ENCODE measurements at regions not wholly inside any gene's neighbourhood (a gene's known extent, or its start where the extent isn't known, plus 50 kb on each side); places are given as distances from the start of the nearest gene placed in this dataset.

GRCh38 chr3:72432246-72432645 lies 416.0 kb downstream of the SHQ1 start:
- Histone ChIP-seq H3K27ac (ENCODE audit: low read length) (no peak overlapping the region), H3K9me3 (replicated peaks; ENCODE audit: control insufficient read depth, low read depth, low read length) (no peaks in the 10 kb centered on the region), H3K4me1 (ENCODE audit: control insufficient read depth, insufficient read depth, low read length) (no peaks in the 10 kb centered on the region), H3K4me3 (ENCODE audit: low read length) (no peak overlapping the region), H3K27me3 (ENCODE audit: control insufficient read depth, insufficient read depth, low read length) (no peaks in the 10 kb centered on the region), H3K36me3 (ENCODE audit: control insufficient read depth, insufficient read depth, low read length) (no peaks in the 10 kb centered on the region)
- WGBS (ENCODE audit: insufficient coverage): no CpG with 5 or more reads among the region's 7 CpGs
- DNase-seq: no peak

GRCh38 chr3:72429589-72430353 lies 418.5 kb downstream of the SHQ1 start:
- Histone ChIP-seq H3K9me3 (replicated peaks; ENCODE audit: control insufficient read depth, low read depth, low read length) (no peaks in the 10 kb centered on the region), H3K4me3 (ENCODE audit: low read length) (no peak overlapping the region), H3K4me1 (ENCODE audit: control insufficient read depth, insufficient read depth, low read length) (no peaks in the 10 kb centered on the region), H3K36me3 (ENCODE audit: control insufficient read depth, insufficient read depth, low read length) (no peaks in the 10 kb centered on the region), H3K27ac (ENCODE audit: low read length) (no peak overlapping the region), H3K27me3 (ENCODE audit: control insufficient read depth, insufficient read depth, low read length) (no peaks in the 10 kb centered on the region)
- DNase-seq: no peak
- 62% methylated on average over 3 of the region's 4 CpGs for WGBS (ENCODE audit: insufficient coverage)

- no peaks in the 10 kb centered on the region for H3K27me3 ChIP-seq (ENCODE audit: control insufficient read depth, insufficient read depth, low read length)
- no peak overlapping the region for H3K27ac ChIP-seq (ENCODE audit: low read length)
- H3K9me3 ChIP-seq (replicated peaks; ENCODE audit: control insufficient read depth, low read depth, low read length): no peaks in the 10 kb centered on the region
- H3K36me3 ChIP-seq (ENCODE audit: control insufficient read depth, insufficient read depth, low read length): no peaks in the 10 kb centered on the region
- no peak overlapping the region for H3K4me3 ChIP-seq (ENCODE audit: low read length)
- no peak for DNase-seq
- H3K4me1 ChIP-seq (ENCODE audit: control insufficient read depth, insufficient read depth, low read length): no peaks in the 10 kb centered on the region
- 57% methylated on average over 1 of the region's 4 CpGs for WGBS (ENCODE audit: insufficient coverage)
Measured at GRCh38 chr3:72428803-72429202, 419.4 kb downstream of the SHQ1 start.

DNA sequence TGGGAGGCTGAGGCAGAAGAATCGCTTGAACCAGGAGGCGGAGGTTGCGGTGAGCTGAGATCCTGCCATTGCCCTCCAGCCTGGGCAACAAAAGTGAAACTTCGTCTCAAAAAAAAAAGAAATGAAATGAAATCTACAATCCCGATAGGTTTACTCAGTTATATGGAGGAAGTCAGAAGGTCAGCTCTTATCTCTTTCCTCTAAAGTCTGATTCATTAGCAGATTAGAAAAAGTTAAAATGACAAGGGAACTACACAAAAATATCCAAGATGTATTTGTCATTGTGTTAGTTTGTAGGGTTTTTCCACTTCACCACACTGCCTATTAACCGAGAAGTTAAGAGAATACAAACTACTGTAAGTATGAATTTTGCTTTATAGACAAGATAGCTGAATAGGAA lies 420.6 kb downstream of the SHQ1 start:
- Histone ChIP-seq H3K36me3 (ENCODE audit: control insufficient read depth, insufficient read depth, low read length) (no peaks in the 10 kb centered on the region), H3K27ac (ENCODE audit: low read length) (no peak overlapping the region), H3K27me3 (ENCODE audit: control insufficient read depth, insufficient read depth, low read length) (no peaks in the 10 kb centered on the region), H3K4me3 (ENCODE audit: low read length) (no peak overlapping the region), H3K4me1 (ENCODE audit: control insufficient read depth, insufficient read depth, low read length) (no peaks in the 10 kb centered on the region), H3K9me3 (replicated peaks; ENCODE audit: control insufficient read depth, low read depth, low read length) (peaks cover under 1% of the 10 kb centered on the region)
- DNase-seq: no peak
- WGBS (ENCODE audit: insufficient coverage): 94% methylated on average over 3 of the region's 6 CpGs

DNA sequence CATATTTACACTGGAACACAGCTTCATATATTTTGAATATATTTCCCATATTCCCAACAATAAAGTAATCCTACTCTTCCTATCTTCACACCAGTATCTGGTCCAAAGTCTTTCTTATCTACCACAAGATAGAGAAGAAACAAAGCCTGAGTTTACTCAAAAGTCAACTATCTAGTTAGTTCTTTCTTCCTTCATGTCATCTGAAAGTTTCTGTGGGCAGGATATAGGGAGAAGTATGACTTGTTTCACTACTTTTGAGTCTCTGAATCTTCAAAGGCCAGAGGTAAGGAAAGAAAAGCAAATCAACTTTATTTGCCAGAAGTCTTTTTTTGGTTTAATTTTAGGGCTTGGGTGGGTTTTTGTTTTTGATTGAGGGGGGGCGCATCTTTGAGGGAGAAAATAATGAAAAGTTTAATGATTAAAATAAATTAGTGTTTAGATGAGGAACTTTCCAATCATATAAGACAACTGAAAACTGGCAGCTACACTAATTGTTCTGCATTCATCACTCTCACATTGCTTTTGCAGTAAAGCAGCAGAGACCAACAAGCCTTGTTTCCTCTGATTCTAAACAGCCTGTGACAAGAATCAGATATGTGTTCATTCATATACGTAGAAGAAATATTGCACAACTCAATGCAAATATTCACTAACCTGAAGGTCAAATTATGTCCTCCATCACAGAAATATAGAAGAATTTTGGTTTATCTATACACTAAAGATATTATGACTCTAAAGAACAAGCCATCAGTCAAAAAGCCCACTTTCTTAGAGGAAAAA lies 421.4 kb downstream of the SHQ1 start:
- no peak for DNase-seq
- no peaks in the 10 kb centered on the region for H3K27me3 ChIP-seq (ENCODE audit: control insufficient read depth, insufficient read depth, low read length)
- no peaks in the 10 kb centered on the region for H3K4me1 ChIP-seq (ENCODE audit: control insufficient read depth, insufficient read depth, low read length)
- no peak overlapping the region for H3K4me3 ChIP-seq (ENCODE audit: low read length)
- no CpG with 5 or more reads among the region's 2 CpGs for WGBS (ENCODE audit: insufficient coverage)
- H3K36me3 ChIP-seq (ENCODE audit: control insufficient read depth, insufficient read depth, low read length): no peaks in the 10 kb centered on the region
- peaks cover 7% of the 10 kb centered on the region for H3K9me3 ChIP-seq (replicated peaks; ENCODE audit: control insufficient read depth, low read depth, low read length)
- H3K27ac ChIP-seq (ENCODE audit: low read length): no peak overlapping the region

GRCh38 chr3:72423643-72424042 lies 424.6 kb downstream of the SHQ1 start:
- WGBS (ENCODE audit: insufficient coverage): no CpG with 5 or more reads among the region's 3 CpGs
- Histone ChIP-seq H3K4me1 (ENCODE audit: control insufficient read depth, insufficient read depth, low read length) (no peaks in the 10 kb centered on the region), H3K27me3 (ENCODE audit: control insufficient read depth, insufficient read depth, low read length) (no peaks in the 10 kb centered on the region), H3K4me3 (ENCODE audit: low read length) (no peak overlapping the region), H3K9me3 (replicated peaks; ENCODE audit: control insufficient read depth, low read depth, low read length) (peaks cover 17% of the 10 kb centered on the region), H3K27ac (ENCODE audit: low read length) (no peak overlapping the region), H3K36me3 (ENCODE audit: control insufficient read depth, insufficient read depth, low read length) (peaks cover 2% of the 10 kb centered on the region)
- DNase-seq: no peak

GRCh38 chr3:72421786-72422185 lies 426.5 kb downstream of the SHQ1 start:
- DNase-seq: no peak
- no CpG with 5 or more reads among the region's 2 CpGs for WGBS (ENCODE audit: insufficient coverage)
- Histone ChIP-seq H3K4me1 (ENCODE audit: control insufficient read depth, insufficient read depth, low read length) (no peaks in the 10 kb centered on the region), H3K27me3 (ENCODE audit: control insufficient read depth, insufficient read depth, low read length) (no peaks in the 10 kb centered on the region), H3K9me3 (replicated peaks; ENCODE audit: control insufficient read depth, low read depth, low read length) (peaks cover 17% of the 10 kb centered on the region), H3K36me3 (ENCODE audit: control insufficient read depth, insufficient read depth, low read length) (peaks cover 2% of the 10 kb centered on the region), H3K4me3 (ENCODE audit: low read length) (no peak overlapping the region), H3K27ac (ENCODE audit: low read length) (no peak overlapping the region)

GRCh38 chr3:72421126-72421525 lies 427.1 kb downstream of the SHQ1 start:
- 100% methylated on average over 1 of the region's 3 CpGs for WGBS (ENCODE audit: insufficient coverage)
- no peaks in the 10 kb centered on the region for H3K4me1 ChIP-seq (ENCODE audit: control insufficient read depth, insufficient read depth, low read length)
- DNase-seq: no peak
- no peaks in the 10 kb centered on the region for H3K27me3 ChIP-seq (ENCODE audit: control insufficient read depth, insufficient read depth, low read length)
- H3K4me3 ChIP-seq (ENCODE audit: low read length): no peak overlapping the region
- H3K36me3 ChIP-seq (ENCODE audit: control insufficient read depth, insufficient read depth, low read length): peaks cover 2% of the 10 kb centered on the region
- peaks cover 17% of the 10 kb centered on the region for H3K9me3 ChIP-seq (replicated peaks; ENCODE audit: control insufficient read depth, low read depth, low read length)
- H3K27ac ChIP-seq (ENCODE audit: low read length): no peak overlapping the region

GRCh38 chr3:72418856-72419255 lies 429.4 kb downstream of the SHQ1 start:
- no CpG with 5 or more reads among the region's 8 CpGs for WGBS (ENCODE audit: insufficient coverage)
- Histone ChIP-seq H3K27ac (ENCODE audit: low read length) (no peak overlapping the region), H3K36me3 (ENCODE audit: control insufficient read depth, insufficient read depth, low read length) (peaks cover 2% of the 10 kb centered on the region), H3K4me1 (ENCODE audit: control insufficient read depth, insufficient read depth, low read length) (no peaks in the 10 kb centered on the region), H3K27me3 (ENCODE audit: control insufficient read depth, insufficient read depth, low read length) (no peaks in the 10 kb centered on the region), H3K4me3 (ENCODE audit: low read length) (no peak overlapping the region), H3K9me3 (replicated peaks; ENCODE audit: control insufficient read depth, low read depth, low read length) (peaks cover 17% of the 10 kb centered on the region)
- no peak for DNase-seq

GRCh38 chr3:72418244-72418643 lies 430.0 kb downstream of the SHQ1 start:
- H3K9me3 ChIP-seq (replicated peaks; ENCODE audit: control insufficient read depth, low read depth, low read length): peaks cover 17% of the 10 kb centered on the region
- no peak overlapping the region for H3K4me3 ChIP-seq (ENCODE audit: low read length)
- no peaks in the 10 kb centered on the region for H3K4me1 ChIP-seq (ENCODE audit: control insufficient read depth, insufficient read depth, low read length)
- H3K27ac ChIP-seq (ENCODE audit: low read length): no peak overlapping the region
- DNase-seq: no peak
- no peaks in the 10 kb centered on the region for H3K27me3 ChIP-seq (ENCODE audit: control insufficient read depth, insufficient read depth, low read length)
- peaks cover 2% of the 10 kb centered on the region for H3K36me3 ChIP-seq (ENCODE audit: control insufficient read depth, insufficient read depth, low read length)

Data from muscle of leg (tissue), 3 donors.